ENCODE measurements at regions not wholly inside any gene's neighbourhood (a gene's known extent, or its start where the extent isn't known, plus 50 kb on each side); places are given as distances from the start of the nearest gene placed in this dataset.

DNA sequence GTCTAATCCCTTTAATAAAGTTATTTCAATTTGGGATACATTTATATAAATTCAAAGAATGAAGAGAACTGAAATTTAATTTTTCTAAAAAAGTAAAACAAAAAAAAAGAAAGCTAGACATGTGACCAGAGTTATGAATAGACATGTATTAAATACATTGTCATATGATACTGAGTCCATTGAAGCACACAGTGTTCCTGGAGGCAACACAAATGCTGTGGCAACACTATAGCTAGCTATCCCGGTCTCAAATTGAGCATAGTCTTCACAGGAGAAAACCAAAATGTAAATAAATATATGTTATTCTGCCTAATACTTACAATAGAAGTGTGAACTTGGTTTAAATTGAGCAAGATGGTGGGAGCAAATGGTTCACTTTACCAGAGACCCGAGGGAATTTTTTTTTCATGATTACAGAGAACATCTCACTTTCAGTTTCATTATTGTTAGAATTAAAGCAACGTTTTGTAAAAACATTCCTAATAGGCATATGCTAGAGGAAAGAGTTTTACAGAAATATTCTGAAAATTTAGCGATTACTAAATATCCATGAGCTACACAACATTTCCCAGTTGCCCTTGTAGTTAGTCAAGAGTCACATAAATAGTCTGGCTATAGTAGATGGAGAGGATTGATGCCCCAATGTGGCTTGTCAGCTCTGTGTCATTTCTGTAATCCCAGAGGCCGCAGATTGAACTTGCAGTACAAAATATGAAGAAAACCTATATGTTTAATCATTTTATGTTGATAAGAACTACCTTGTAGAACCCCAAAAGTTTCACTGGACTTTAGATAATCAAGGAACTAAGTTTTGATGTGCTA, 775.7 kb upstream of the SPRY2 start:
- ChIA-PET POLR2A (no interaction called here), CTCF (no interaction called here)
- TF ChIP-seq REPIN1 (tag by site-specific recombination; IDR thresholded peaks at IDR 0.05; ENCODE audit: low read depth) = no peak
- TF ChIP-seq GFI1B (tag by site-specific recombination; IDR thresholded peaks at IDR 0.05) = no peak
- no peak for TF ChIP-seq ZNF555 (tag by site-specific recombination; conservative IDR thresholded peaks at IDR 0.05)
- TF ChIP-seq ZNF211 (tag by site-specific recombination; IDR thresholded peaks at IDR 0.05; ENCODE audit: low read depth) = no peak
- TF ChIP-seq TCF7L2 (IDR thresholded peaks at IDR 0.05; ENCODE audit: borderline replicate concordance, low read depth, low read length) = no peak
- TF ChIP-seq, protein P1, sequence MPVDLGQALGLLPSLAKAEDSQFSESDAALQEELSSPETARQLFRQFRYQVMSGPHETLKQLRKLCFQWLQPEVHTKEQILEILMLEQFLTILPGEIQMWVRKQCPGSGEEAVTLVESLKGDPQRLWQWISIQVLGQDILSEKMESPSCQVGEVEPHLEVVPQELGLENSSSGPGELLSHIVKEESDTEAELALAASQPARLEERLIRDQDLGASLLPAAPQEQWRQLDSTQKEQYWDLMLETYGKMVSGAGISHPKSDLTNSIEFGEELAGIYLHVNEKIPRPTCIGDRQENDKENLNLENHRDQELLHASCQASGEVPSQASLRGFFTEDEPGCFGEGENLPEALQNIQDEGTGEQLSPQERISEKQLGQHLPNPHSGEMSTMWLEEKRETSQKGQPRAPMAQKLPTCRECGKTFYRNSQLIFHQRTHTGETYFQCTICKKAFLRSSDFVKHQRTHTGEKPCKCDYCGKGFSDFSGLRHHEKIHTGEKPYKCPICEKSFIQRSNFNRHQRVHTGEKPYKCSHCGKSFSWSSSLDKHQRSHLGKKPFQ (tag by site-specific recombination; IDR thresholded peaks at IDR 0.05) = no peak
- no peak for TF ChIP-seq ZNF658 (tag by site-specific recombination; IDR thresholded peaks at IDR 0.05)
- no peak for TF ChIP-seq ZNF274 (IDR thresholded peaks at IDR 0.05; ENCODE audit: low read length)
- TF ChIP-seq ZNF274 (tag by site-specific recombination; IDR thresholded peaks at IDR 0.05; ENCODE audit: borderline replicate concordance) = no peak
- TF ChIP-seq ZNF664 (tag by site-specific recombination; IDR thresholded peaks at IDR 0.05) = no peak
- Histone ChIP-seq H3K27ac (ENCODE audit: extremely low read depth, low read depth, low read length) (no peak overlapping the region), H3K36me3 (ENCODE audit: control insufficient read depth in 2 of 2, insufficient read depth in 1 of 2, low read length in 2 of 2) (no peaks in the 10 kb centered on the region), H3K4me3 (ENCODE audit: low read depth, low read length) (no peak overlapping the region), H3K9me3 (ENCODE audit: control insufficient read depth, insufficient read depth, low read depth, low read length) (no peaks in the 10 kb centered on the region), H3K4me1 (ENCODE audit: control insufficient read depth, insufficient read depth, low read length) (no peaks in the 10 kb centered on the region)

DNA sequence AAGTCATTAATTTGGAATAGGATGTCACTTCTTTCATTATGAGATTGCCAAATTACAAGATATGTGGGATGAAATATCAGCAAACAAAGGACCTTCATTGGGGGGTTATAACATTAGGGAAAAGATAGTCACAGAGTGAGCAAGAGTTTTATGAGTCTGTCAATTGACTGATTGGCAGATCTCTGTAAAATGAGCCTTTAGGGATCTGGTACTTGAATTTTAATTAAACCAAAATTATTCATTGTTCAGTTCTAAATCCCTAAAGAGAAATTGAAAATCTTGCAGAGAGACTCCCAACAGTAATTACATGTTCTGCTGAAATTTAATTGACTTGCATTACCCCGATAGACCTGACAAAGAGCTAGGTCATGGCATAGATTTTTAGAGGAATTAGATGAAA, 768.1 kb upstream of the SPRY2 start:
- Histone ChIP-seq H3K4me1 (ENCODE audit: control insufficient read depth, insufficient read depth, low read length) (no peaks in the 10 kb centered on the region), H3K9me3 (ENCODE audit: control insufficient read depth, insufficient read depth, low read depth, low read length) (no peaks in the 10 kb centered on the region), H3K4me3 (ENCODE audit: low read depth, low read length) (no peak overlapping the region), H3K27ac (ENCODE audit: extremely low read depth, low read depth, low read length) (no peak overlapping the region), H3K36me3 (ENCODE audit: control insufficient read depth in 2 of 2, insufficient read depth in 1 of 2, low read length in 2 of 2) (no peaks in the 10 kb centered on the region)
- ChIA-PET POLR2A (no interaction called here), CTCF (no interaction called here)
- TF ChIP-seq ZNF776 (tag by site-specific recombination; IDR thresholded peaks at IDR 0.05; ENCODE audit: borderline replicate concordance) = no peak
- TF ChIP-seq ZNF777 (tag by site-specific recombination; IDR thresholded peaks at IDR 0.05; ENCODE audit: borderline replicate concordance) = no peak
- TF ChIP-seq, protein P2, sequence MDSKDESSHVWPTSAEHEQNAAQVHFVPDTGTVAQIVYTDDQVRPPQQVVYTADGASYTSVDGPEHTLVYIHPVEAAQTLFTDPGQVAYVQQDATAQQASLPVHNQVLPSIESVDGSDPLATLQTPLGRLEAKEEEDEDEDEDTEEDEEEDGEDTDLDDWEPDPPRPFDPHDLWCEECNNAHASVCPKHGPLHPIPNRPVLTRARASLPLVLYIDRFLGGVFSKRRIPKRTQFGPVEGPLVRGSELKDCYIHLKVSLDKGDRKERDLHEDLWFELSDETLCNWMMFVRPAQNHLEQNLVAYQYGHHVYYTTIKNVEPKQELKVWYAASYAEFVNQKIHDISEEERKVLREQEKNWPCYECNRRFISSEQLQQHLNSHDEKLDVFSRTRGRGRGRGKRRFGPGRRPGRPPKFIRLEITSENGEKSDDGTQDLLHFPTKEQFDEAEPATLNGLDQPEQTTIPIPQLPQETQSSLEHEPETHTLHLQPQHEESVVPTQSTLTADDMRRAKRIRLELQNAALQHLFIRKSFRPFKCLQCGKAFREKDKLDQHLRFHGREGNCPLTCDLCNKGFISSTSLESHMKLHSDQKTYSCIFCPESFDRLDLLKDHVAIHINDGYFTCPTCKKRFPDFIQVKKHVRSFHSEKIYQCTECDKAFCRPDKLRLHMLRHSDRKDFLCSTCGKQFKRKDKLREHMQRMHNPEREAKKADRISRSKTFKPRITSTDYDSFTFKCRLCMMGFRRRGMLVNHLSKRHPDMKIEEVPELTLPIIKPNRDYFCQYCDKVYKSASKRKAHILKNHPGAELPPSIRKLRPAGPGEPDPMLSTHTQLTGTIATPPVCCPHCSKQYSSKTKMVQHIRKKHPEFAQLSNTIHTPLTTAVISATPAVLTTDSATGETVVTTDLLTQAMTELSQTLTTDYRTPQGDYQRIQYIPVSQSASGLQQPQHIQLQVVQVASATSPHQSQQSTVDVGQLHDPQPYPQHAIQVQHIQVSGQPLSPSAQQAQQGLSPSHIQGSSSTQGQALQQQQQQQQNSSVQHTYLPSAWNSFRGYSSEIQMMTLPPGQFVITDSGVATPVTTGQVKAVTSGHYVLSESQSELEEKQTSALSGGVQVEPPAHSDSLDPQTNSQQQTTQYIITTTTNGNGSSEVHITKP (tag by site-specific recombination; IDR thresholded peaks at IDR 0.05) = no peak
- no peak for TF ChIP-seq ZNF248 (tag by site-specific recombination; IDR thresholded peaks at IDR 0.05)
- TF ChIP-seq ZNF548 (tag by site-specific recombination; IDR thresholded peaks at IDR 0.05) = no peak
- TF ChIP-seq HOXD13 (CRISPR knock-in tag; IDR thresholded peaks at IDR 0.05; ENCODE audit: borderline replicate concordance) = no peak
- TF ChIP-seq ZNF202 (tag by site-specific recombination; IDR thresholded peaks at IDR 0.05; ENCODE audit: borderline replicate concordance) = no peak
- TF ChIP-seq ZNF510 (tag by site-specific recombination; IDR thresholded peaks at IDR 0.05; ENCODE audit: insufficient replicate concordance) = no peak
- no peak for TF ChIP-seq ZNF596 (tag by site-specific recombination; IDR thresholded peaks at IDR 0.05)
- no peak for TF ChIP-seq ZBTB20 (tag by site-specific recombination; IDR thresholded peaks at IDR 0.05)
- no peak for TF ChIP-seq ZNF157 (tag by site-specific recombination; IDR thresholded peaks at IDR 0.05)
- TF ChIP-seq, protein P3, sequence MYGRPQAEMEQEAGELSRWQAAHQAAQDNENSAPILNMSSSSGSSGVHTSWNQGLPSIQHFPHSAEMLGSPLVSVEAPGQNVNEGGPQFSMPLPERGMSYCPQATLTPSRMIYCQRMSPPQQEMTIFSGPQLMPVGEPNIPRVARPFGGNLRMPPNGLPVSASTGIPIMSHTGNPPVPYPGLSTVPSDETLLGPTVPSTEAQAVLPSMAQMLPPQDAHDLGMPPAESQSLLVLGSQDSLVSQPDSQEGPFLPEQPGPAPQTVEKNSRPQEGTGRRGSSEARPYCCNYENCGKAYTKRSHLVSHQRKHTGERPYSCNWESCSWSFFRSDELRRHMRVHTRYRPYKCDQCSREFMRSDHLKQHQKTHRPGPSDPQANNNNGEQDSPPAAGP (tag by site-specific recombination; IDR thresholded peaks at IDR 0.05) = no peak
- no peak for TF ChIP-seq GLI4 (tag by site-specific recombination; IDR thresholded peaks at IDR 0.05)
- TF ChIP-seq, protein P4, sequence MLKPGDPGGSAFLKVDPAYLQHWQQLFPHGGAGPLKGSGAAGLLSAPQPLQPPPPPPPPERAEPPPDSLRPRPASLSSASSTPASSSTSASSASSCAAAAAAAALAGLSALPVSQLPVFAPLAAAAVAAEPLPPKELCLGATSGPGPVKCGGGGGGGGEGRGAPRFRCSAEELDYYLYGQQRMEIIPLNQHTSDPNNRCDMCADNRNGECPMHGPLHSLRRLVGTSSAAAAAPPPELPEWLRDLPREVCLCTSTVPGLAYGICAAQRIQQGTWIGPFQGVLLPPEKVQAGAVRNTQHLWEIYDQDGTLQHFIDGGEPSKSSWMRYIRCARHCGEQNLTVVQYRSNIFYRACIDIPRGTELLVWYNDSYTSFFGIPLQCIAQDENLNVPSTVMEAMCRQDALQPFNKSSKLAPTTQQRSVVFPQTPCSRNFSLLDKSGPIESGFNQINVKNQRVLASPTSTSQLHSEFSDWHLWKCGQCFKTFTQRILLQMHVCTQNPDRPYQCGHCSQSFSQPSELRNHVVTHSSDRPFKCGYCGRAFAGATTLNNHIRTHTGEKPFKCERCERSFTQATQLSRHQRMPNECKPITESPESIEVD (tag by site-specific recombination; IDR thresholded peaks at IDR 0.05) = no peak
- TF ChIP-seq SP3 (tag by site-specific recombination; IDR thresholded peaks at IDR 0.05) = no peak
- TF ChIP-seq, protein P5, sequence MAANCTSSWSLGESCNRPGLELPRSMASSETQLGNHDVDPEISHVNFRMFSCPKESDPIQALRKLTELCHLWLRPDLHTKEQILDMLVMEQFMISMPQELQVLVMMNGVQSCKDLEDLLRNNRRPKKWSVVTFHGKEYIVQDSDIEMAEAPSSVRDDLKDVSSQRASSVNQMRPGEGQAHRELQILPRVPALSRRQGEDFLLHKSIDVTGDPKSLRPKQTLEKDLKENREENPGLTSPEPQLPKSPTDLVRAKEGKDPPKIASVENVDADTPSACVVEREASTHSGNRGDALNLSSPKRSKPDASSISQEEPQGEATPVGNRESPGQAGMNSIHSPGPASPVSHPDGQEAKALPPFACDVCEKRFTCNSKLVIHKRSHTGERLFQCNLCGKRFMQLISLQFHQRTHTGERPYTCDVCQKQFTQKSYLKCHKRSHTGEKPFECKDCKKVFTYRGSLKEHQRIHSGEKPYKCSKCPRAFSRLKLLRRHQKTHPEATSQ (tag by site-specific recombination; IDR thresholded peaks at IDR 0.05) = no peak
- TF ChIP-seq ZNF404 (tag by site-specific recombination; IDR thresholded peaks at IDR 0.05) = no peak
